WTC11 (cell line): ENCODE measurements at regions not wholly inside any gene's neighbourhood (a gene's known extent, or its start where the extent isn't known, plus 50 kb on each side); places are given as distances from the start of the nearest gene placed in this dataset.

Experiments
- ATAC-seq: fragments of 200-7000 bp; cut with Tn5 transposase; 2 replicates; pipeline ENCODE4 v1.10.0; 2021; ENCODE audit warnings: mild to moderate bottlenecking, moderate library complexity
- CTCF ChIA-PET: fragments of 300-600 bp; sonication (Branson Sonifier 250); formaldehyde crosslinking; loops from one replicate; lab custom pipeline; 2021; ENCODE audit warnings: antibody characterized with exemption; lab: Charles Lee
- POLR2A ChIA-PET: fragments of 350-600 bp; sonication (Branson Sonifier 250); formaldehyde crosslinking; loops from one replicate; lab custom pipeline; 2021; ENCODE audit warnings: antibody characterized with exemption; lab: Charles Lee
- DNase-seq: peaks from one replicate; pipeline ENCODE4 v3.0.0; 2021; ENCODE audit warnings: low spot score
- H3K27ac Mint-ChIP-seq: 2 replicates; pipeline ENCODE4 v1.8.0; 2021; ENCODE audit warnings: mixed read lengths
- H3K27me3 Mint-ChIP-seq: 2 replicates; pipeline ENCODE4 v1.8.0; 2021; ENCODE audit warnings: low read depth, mild to moderate bottlenecking, moderate library complexity, mixed read lengths
- H3K36me3 Mint-ChIP-seq: 2 replicates; pipeline ENCODE4 v1.8.0; 2021; ENCODE audit warnings: mixed read lengths
- H3K4me1 Mint-ChIP-seq: 2 replicates; pipeline ENCODE4 v1.8.0; 2022; ENCODE audit warnings: mixed read lengths
- H3K4me3 Mint-ChIP-seq: 2 replicates; pipeline ENCODE4 v1.8.0; 2021; ENCODE audit warnings: mild to moderate bottlenecking, moderate library complexity, mixed read lengths
- H3K9me3 Mint-ChIP-seq: 2 replicates; pipeline ENCODE4 v1.8.0; 2021; ENCODE audit warnings: mixed read lengths
- ATF1 ChIP-seq: sonication (generic); formaldehyde crosslinking; IDR thresholded peaks from 2 replicates; pipeline ENCODE4 v1.8.1; 2023; ENCODE audit warnings: mild to moderate bottlenecking, moderate library complexity, missing genetic modification reagents
- CREB1 ChIP-seq: sonication (generic); formaldehyde crosslinking; IDR thresholded peaks from 2 replicates; pipeline ENCODE4 v1.8.0; 2023; ENCODE audit warnings: mild to moderate bottlenecking, missing genetic modification reagents
- ELF4 ChIP-seq: sonication (generic); formaldehyde crosslinking; IDR thresholded peaks from 2 replicates; pipeline ENCODE4 v1.8.1; 2022; ENCODE audit warnings: low read depth, mild to moderate bottlenecking, moderate library complexity, missing genetic modification reagents
- EMX1 ChIP-seq: fragments of 250-450 bp; sonication (Bioruptor Pico); IDR thresholded peaks from 2 replicates; pipeline ENCODE4 v1.8.0; 2021; ENCODE audit warnings: mild to moderate bottlenecking
- GABPB1 ChIP-seq: sonication (generic); formaldehyde crosslinking; IDR thresholded peaks from 2 replicates; pipeline ENCODE4 v1.8.1; 2023; ENCODE audit warnings: mild to moderate bottlenecking, missing genetic modification reagents
- IRF2 ChIP-seq: sonication (generic); formaldehyde crosslinking; IDR thresholded peaks from 2 replicates; pipeline ENCODE4 v1.8.0; 2022; ENCODE audit warnings: low read depth, missing genetic modification reagents, borderline replicate concordance
- JUN ChIP-seq: sonication (generic); formaldehyde crosslinking; IDR thresholded peaks from 2 replicates; pipeline ENCODE4 v1.8.0; 2023; ENCODE audit warnings: mild to moderate bottlenecking, missing genetic modification reagents
- NFYB ChIP-seq: sonication (generic); formaldehyde crosslinking; conservative IDR thresholded peaks from 2 replicates; pipeline ENCODE4 v1.8.0; 2022; ENCODE audit warnings: low read depth, missing genetic modification reagents
- RELA ChIP-seq: sonication (generic); formaldehyde crosslinking; IDR thresholded peaks from 2 replicates; pipeline ENCODE4 v1.8.1; 2022; ENCODE audit warnings: missing genetic modification reagents, mild to moderate bottlenecking, borderline replicate concordance
- ZBTB21 ChIP-seq: sonication (generic); formaldehyde crosslinking; IDR thresholded peaks from 2 replicates; pipeline ENCODE4 v1.8.1; 2023; ENCODE audit warnings: mild to moderate bottlenecking, missing genetic modification reagents, borderline replicate concordance
- TF ChIP-seq, protein P1 (sequence below): fragments of 250-450 bp; sonication (Bioruptor Pico); conservative IDR thresholded peaks from 2 replicates; pipeline ENCODE4 v1.9.0; 2021; ENCODE audit warnings: mild to moderate bottlenecking
- TF ChIP-seq, protein P2 (sequence below): sonication (generic); formaldehyde crosslinking; IDR thresholded peaks from 2 replicates; pipeline ENCODE4 v1.8.1; 2023; ENCODE audit warnings: mild to moderate bottlenecking, missing genetic modification reagents, moderate library complexity
- TF ChIP-seq, protein P3 (sequence below): sonication (generic); formaldehyde crosslinking; IDR thresholded peaks from 2 replicates; pipeline ENCODE4 v1.8.1; 2022; ENCODE audit warnings: missing genetic modification reagents, borderline replicate concordance
- TF ChIP-seq, protein P4 (sequence below): fragments of 250-450 bp; sonication (Bioruptor Pico); IDR thresholded peaks from 2 replicates; pipeline ENCODE4 v1.8.0; 2021; ENCODE audit warnings: mild to moderate bottlenecking
- TF ChIP-seq, protein P5 (sequence below): sonication (generic); formaldehyde crosslinking; IDR thresholded peaks from 2 replicates; pipeline ENCODE4 v1.8.0; 2023; ENCODE audit warnings: missing genetic modification reagents
- TF ChIP-seq, protein P6 (sequence below): sonication (generic); formaldehyde crosslinking; IDR thresholded peaks from 2 replicates; pipeline ENCODE4 v1.8.0; 2023; ENCODE audit warnings: mild to moderate bottlenecking, missing genetic modification reagents

DNA sequence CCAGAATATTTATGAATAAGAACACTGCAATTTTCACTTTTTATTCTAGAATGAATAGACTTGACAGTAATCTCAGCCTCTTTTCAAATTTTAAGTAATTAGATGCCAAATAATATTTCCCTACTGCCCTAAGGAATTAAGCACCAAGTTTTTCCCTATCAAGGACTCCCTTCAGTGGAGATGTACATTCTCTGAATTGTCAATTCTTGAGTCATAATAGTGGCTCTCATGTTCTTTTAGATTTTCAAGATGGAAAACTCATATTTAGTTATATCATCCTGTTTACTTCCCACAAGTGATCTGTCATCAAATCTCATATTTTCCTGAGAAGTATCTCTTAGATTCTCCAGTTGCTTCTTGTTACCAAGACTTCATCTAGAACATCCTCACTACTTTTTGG, 1248.9 kb upstream of the CHAC2 start (continued):
- TF ChIP-seq, protein P1, sequence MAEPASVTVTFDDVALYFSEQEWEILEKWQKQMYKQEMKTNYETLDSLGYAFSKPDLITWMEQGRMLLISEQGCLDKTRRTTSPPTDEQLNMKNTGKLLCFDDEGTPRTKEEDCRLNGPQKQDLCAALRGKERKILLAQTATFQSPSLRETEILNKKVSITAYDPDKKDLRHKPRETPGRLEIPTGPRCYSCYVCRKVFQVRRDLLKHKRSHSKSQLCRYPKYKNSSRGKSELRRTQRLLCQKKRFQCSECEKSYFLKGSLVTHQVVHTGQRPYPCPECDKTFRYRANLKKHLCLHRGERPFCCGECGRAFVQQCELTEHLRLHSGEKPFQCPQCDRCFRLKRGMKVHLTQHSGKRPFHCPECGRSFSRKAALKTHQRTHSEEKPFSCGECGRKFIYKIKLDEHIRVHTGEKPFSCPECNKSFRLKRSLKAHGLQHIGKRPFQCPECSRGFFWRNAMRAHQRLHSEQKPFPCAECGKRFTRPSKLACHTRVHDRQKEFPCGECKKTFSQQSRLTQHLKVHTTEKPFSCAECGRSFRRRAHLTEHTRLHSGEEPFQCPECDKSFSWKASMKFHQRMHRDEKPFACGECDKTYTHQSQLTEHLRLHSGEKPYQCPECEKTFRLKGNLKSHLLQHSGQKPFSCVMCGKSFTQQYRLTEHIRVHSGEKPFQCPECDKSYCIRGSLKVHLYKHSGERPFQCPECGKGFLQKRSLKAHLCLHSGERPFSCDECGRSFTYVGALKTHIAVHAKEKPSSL: no peak
- TF ChIP-seq IRF2 (CRISPR knock-in tag) (no peak), ELF4 (no peak), RELA (CRISPR knock-in tag) (no peak)
- TF ChIP-seq, protein P2, sequence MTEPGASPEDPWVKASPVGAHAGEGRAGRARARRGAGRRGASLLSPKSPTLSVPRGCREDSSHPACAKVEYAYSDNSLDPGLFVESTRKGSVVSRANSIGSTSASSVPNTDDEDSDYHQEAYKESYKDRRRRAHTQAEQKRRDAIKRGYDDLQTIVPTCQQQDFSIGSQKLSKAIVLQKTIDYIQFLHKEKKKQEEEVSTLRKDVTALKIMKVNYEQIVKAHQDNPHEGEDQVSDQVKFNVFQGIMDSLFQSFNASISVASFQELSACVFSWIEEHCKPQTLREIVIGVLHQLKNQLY (CRISPR knock-in tag): no peak
- TF ChIP-seq, protein P3, sequence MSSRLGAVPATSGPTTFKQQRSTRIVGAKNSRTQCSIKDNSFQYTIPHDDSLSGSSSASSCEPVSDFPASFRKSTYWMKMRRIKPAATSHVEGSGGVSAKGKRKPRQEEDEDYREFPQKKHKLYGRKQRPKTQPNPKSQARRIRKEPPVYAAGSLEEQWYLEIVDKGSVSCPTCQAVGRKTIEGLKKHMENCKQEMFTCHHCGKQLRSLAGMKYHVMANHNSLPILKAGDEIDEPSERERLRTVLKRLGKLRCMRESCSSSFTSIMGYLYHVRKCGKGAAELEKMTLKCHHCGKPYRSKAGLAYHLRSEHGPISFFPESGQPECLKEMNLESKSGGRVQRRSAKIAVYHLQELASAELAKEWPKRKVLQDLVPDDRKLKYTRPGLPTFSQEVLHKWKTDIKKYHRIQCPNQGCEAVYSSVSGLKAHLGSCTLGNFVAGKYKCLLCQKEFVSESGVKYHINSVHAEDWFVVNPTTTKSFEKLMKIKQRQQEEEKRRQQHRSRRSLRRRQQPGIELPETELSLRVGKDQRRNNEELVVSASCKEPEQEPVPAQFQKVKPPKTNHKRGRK (CRISPR knock-in tag): no peak

DNA sequence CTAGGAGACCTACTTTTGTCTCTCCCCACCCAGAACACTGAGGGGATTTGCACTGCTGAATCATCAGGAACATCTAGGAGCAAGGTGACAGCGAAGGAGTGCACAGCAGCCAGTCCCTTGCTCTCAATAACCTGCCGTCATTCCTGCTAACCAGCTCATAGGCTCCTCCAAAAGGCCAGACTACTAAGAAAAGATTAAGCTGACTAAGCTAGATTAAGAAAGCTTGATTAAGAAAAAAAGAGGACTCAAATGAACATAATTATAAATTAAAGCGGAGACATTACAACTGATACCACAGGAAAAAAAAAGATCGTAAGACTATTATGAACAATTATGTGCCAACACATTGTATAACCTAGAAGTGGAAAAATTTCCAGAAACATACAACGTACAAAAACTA, 1254.8 kb upstream of the CHAC2 start:
- DNase-seq (no peak), ATAC-seq (no peak)
- Mint-ChIP-seq H3K4me1 (no peaks in the 10 kb centered on the region), H3K27me3 (no peaks in the 10 kb centered on the region), H3K36me3 (no peaks in the 10 kb centered on the region), H3K4me3 (no peak overlapping the region), H3K9me3 (no peaks in the 10 kb centered on the region), H3K27ac (no peak overlapping the region)
- ChIA-PET CTCF (no interaction called here), POLR2A (no interaction called here)
- TF ChIP-seq, protein P1: no peak
- TF ChIP-seq, protein P4, sequence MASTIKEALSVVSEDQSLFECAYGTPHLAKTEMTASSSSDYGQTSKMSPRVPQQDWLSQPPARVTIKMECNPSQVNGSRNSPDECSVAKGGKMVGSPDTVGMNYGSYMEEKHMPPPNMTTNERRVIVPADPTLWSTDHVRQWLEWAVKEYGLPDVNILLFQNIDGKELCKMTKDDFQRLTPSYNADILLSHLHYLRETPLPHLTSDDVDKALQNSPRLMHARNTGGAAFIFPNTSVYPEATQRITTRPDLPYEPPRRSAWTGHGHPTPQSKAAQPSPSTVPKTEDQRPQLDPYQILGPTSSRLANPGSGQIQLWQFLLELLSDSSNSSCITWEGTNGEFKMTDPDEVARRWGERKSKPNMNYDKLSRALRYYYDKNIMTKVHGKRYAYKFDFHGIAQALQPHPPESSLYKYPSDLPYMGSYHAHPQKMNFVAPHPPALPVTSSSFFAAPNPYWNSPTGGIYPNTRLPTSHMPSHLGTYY (CRISPR knock-in tag): no peak
- TF ChIP-seq ZBTB21 (no peak), ATF1 (CRISPR knock-in tag) (no peak), CREB1 (CRISPR knock-in tag) (no peak), NFYB (no peak), EMX1 (no peak), JUN (no peak), GABPB1 (CRISPR knock-in tag) (no peak)
- TF ChIP-seq, protein P5, sequence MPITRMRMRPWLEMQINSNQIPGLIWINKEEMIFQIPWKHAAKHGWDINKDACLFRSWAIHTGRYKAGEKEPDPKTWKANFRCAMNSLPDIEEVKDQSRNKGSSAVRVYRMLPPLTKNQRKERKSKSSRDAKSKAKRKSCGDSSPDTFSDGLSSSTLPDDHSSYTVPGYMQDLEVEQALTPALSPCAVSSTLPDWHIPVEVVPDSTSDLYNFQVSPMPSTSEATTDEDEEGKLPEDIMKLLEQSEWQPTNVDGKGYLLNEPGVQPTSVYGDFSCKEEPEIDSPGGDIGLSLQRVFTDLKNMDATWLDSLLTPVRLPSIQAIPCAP (CRISPR knock-in tag): no peak
- TF ChIP-seq, protein P3 (CRISPR knock-in tag): no peak
- TF ChIP-seq, protein P6, sequence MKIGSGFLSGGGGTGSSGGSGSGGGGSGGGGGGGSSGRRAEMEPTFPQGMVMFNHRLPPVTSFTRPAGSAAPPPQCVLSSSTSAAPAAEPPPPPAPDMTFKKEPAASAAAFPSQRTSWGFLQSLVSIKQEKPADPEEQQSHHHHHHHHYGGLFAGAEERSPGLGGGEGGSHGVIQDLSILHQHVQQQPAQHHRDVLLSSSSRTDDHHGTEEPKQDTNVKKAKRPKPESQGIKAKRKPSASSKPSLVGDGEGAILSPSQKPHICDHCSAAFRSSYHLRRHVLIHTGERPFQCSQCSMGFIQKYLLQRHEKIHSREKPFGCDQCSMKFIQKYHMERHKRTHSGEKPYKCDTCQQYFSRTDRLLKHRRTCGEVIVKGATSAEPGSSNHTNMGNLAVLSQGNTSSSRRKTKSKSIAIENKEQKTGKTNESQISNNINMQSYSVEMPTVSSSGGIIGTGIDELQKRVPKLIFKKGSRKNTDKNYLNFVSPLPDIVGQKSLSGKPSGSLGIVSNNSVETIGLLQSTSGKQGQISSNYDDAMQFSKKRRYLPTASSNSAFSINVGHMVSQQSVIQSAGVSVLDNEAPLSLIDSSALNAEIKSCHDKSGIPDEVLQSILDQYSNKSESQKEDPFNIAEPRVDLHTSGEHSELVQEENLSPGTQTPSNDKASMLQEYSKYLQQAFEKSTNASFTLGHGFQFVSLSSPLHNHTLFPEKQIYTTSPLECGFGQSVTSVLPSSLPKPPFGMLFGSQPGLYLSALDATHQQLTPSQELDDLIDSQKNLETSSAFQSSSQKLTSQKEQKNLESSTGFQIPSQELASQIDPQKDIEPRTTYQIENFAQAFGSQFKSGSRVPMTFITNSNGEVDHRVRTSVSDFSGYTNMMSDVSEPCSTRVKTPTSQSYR (CRISPR knock-in tag): no peak
